Activated CD4-positive, alpha-beta T cell treated with anti-CD3 and anti-CD28 coated beads, Interleukin-10, Interleukin-2, amounts not matched to agents 100 ng/mL and 50 ng/mL, durations not matched to agents 16 hours and 8 hours (primary cell): ENCODE measurements at regions not wholly inside any gene's neighbourhood (a gene's known extent, or its start where the extent isn't known, plus 50 kb on each side); places are given as distances from the start of the nearest gene placed in this dataset.

Experiments
- DNase-seq: peaks from one replicate; pipeline ENCODE4 v3.0.0-alpha.2; 2020

- DNase-seq: no peak
Measured at GRCh38 chr1:30607723-30608122, 115.7 kb downstream of the MATN1 start.

DNA sequence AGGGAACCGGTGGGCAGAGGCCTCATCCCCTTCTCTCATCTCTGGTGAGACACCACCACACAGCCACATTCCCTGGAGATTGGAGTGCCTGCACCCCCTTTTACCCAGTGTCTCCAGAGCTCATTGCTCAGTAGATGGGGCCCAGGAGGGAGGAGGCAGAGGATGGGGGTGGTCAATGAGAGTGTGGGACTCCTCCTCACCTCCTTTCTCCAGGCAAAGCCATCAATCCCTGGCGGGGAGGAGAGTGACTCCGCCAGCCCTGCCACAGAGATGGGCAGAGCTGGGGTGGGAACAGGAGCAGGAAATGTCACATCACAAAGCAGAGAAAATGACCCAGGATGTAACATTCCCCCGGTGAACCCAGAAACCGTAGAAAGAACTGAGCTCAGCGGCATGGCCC is 117.2 kb downstream of the MATN1 start:
- DNase-seq: no peak

GRCh38 chr1:30605441-30605920 is 117.9 kb downstream of the MATN1 start:
- DNase-seq: no peak

- no peak for DNase-seq
Measured at GRCh38 chr1:30604801-30605440, 118.5 kb downstream of the MATN1 start.

DNA sequence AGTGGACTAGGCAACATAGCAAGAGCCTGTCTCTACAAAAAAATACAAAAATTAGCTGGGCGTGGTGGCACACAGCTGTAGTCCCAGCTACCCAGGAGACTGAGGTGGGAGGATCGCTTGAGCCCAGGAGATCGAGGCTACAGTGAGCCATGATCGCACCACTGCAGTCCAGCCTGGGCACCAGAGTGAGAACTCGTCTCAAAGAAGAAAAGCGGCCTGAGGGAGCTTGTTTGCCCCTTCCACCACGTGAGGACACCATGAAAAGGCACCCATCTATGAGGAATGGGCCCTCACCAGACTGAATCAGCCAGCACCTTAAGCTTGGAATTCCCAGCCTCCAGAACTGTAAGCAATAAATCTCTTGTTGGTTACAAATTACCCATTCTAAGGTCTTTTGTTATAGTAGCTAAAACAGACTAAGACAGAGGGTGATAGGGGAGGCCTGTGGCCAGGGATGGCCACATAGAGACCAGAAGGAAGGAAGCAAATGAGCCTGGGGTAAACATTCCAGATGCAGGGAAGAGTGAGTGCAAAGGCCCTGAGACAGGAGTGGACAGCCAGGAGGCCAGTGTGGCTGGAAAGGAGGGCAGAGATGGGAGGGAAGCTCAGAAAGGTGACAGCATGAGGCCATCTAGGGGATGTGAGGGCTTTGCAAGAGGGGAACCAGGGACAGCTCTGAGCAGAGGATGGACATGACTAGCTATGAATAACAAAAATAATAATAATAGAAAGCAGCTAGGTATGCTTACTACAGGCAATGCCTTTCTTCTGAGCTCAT is 120.1 kb downstream of the MATN1 start:
- DNase-seq: no peak

- DNase-seq: no peak
Measured at GRCh38 chr1:30601316-30602085, 121.9 kb downstream of the MATN1 start.

- no peak for DNase-seq
Measured at GRCh38 chr1:30600706-30601105, 122.7 kb downstream of the MATN1 start.

- no peak for DNase-seq
Measured at GRCh38 chr1:30600258-30600657, 123.1 kb downstream of the MATN1 start.

GRCh38 chr1:30599721-30600120 is 123.7 kb downstream of the MATN1 start:
- no peak for DNase-seq

- no peak for DNase-seq
Measured at GRCh38 chr1:30598571-30599114, 124.7 kb downstream of the MATN1 start.

DNA sequence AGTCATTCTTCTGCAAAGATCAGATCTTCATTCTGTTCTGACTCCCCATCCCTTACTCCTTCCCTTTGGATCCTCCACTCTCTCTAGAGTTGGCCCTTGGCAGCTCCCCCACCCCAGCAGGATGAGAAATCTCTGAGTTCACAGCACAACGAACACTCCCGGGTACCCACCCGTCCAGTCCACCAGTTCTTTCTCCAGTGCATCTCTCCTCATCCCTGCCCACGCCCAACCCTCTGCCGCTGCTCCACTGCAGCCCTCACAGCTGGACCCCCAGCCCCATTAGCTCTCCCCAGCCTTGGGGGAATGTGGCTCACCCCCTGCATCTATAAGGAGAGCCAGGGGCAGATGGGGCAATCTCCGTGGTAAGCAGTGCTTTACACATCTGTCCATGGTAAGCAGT is 125.7 kb downstream of the MATN1 start:
- DNase-seq: no peak

DNA sequence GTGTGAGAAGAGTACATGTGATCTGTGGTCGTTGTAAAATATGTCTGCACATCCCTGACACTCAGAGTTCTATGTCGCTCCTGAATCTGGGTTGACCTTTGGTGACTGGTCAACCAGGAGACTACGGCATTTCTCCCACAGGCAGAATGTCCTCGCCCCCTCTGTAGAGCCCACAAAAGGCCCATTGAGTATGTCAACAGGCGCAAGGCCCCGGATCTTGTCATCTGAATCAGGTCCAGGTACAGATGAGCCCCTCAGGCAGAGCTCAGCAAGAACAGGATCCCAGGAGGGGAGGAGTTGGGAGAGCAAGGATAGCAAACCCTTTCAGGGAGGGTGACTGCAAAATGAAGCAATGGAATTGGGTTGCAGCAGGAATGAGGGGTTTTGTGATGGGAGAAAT is 126.5 kb downstream of the MATN1 start:
- DNase-seq: no peak

DNA sequence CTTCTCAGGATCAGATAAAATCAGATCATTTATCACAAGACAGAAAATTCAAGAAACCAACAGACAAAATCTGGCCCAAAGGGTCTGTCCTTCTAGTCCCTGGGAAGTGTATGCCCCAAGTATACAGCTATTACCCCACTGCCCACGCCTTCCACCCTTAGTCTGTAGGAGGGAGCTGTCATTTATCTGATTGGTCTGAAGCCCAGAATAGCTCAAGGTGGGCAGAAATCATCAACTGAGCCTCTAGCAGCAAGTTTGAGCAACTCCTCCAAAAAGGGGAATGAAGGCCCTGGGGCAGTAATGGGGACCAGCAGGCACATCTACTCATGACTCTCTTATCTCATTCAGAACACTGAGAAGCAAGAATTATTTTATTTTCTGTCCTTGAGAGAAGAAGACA is 126.9 kb downstream of the MATN1 start:
- no peak for DNase-seq

DNA sequence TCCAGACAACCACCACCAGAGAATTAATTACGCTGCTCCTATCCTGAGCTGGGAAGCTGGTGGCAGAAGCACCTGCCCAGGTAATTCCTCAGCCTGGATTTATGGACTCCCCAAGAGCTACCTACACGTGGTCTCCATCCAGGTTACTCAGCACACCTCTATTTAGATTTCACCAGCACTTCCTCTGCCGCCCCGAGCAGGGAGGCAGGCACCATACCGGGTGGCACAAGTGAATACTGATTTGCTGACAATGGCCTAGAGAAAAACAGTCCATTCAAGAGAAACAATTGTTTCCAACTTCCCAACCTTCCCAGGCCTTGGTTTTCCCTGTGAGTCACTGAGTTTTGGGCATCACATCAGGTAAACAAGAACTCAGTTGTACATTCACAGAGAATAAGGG is 134.3 kb downstream of the MATN1 start:
- no peak for DNase-seq

DNA sequence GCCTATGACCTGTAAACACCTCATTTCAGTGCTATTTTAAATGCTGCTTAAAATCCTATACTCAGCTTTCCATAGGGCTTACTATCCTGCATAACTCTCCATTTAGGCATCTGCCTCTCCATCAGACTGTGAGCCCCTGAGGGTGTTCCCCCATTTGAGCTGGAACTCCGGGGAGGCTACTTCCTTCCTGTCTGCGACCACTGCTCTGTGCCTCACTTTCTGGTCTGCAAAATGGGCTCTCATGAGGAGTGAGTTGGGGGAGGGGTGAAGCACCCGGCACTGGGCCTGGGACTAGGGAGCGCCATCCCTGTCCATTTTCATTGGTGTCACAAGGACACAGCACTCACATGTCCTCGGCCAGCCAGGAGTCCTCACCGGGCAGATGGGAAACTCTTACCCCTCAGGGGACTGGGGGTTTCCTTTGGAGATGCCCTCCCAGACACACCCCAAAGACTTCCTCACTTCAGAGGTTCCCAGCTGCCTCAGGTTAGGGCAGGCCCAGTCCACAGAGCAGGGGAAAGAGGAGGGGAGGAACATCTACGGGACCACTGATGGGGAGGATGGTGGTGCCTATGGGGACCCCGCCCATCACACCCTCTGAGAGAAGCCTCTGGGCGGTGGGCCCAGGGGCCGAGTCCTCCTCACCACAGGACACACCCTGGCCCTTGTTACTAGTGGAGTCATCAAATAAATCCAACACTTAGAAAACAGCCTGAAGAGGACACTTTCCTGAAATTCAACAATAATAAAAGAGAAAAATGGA is 134.9 kb downstream of the MATN1 start:
- DNase-seq: no peak

DNA sequence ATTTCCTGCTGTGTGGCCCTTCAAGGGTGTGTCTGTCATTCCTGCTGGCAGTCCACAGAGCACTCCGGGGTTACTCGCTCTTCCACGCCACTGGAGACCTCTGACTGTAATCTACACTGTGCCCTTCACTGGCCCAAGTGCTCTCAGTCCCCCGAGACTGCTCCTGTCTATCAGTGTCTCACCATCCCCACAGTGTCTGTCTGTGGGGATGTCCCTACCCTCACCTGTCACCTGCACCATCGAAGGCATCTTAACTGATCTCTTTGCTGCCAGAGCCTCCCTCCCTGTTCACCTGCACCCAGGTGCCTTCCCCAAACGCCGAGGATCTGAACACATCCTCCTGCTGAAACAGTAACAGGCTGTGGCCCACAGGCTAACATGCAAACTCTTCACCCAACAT is 136.7 kb downstream of the MATN1 start:
- no peak for DNase-seq

GRCh38 chr1:30579580-30579979 is 143.8 kb downstream of the MATN1 start:
- no peak for DNase-seq

DNA sequence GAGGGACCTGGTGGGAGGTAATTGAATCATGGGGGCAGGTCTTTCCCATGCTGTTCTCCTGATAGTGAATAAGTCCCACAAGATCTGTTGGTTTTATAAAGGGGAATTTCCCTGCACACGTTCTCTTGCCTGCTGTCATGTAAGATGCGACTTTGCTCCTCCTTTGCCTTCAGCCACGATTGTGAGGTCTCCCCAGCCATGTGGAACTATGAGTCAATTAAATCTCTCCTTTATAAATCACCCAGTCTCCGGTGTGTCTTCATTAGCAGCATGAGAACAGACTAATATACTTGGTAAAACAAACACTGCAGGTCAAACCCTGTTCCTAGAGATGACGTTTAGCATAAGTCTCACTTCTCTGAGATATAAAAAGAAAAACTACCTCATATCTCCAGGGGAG is 148.3 kb downstream of the MATN1 start:
- no peak for DNase-seq

GRCh38 chr1:30572192-30572591 is 151.2 kb downstream of the MATN1 start:
- no peak for DNase-seq

- no peak for DNase-seq
Measured at GRCh38 chr1:30571380-30571779, 152.0 kb downstream of the MATN1 start.

DNA sequence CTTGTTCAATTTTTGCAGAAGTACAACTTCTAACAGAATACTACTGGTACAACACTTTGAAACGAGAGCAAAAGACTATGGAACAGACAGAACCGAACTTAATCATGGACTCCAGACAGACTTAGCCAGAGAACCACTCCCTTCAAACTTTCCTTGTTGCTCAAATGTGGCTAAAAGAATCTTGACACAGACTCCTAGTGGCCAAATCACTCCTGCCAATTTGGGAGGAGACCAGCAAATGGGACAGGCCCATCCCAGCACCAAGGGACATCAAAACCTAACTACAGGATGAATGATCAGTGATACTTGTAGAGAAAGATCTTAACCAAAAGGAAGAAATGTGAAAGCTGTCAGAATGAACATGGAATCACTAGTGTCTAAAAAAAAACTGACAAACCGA is 154.0 kb downstream of the MATN1 start:
- no peak for DNase-seq

- DNase-seq: no peak
Measured at GRCh38 chr1:30562559-30562958, 160.8 kb downstream of the MATN1 start.

DNA sequence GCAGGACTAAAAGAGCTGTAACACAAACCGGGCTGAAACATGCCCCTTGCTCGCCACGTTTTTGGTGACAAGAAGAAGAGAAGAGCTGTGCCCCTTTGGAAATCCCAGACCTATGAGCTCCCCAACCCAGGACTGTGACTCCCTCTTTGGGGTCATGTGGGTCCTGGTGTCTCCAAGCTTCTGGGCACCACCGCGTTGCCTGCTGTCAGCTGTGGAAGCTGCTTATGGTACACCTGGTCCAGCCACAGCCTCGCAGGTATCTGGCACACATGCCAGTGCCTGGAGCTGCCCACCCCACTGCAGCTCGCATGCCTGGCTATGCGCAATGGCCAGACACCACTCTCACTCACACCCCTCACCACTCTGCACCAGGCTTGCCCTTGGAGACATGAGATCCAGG is 171.8 kb downstream of the MATN1 start:
- DNase-seq: no peak
